ENCODE measurements at regions not wholly inside any gene's neighbourhood (a gene's known extent, or its start where the extent isn't known, plus 50 kb on each side); places are given as distances from the start of the nearest gene placed in this dataset.

DNA sequence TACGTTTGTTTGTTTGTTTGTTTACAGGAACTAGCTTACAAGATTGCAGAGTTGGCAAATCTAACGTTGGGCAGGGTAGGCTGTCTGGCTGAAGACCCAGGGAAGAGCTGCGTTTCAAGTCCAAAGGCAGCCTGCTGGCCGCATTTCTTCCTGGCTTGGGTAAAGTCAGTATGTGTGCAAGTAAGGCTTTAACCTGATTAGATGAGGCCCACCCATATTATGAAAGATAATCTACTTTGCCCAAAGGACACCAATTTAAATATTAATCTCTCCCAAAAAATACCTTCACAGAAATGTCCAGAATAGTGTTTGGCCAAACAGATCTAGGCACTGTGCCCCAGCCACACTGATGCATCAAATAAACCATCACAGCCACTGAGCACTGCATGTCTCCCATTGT is 228.9 kb upstream of the HABP2 start:
- TF ChIP-seq CTCF (IDR thresholded peaks at IDR 0.05) = no peak
- H3K9me3 ChIP-seq = no peaks in the 10 kb centered on the region
- H3K27me3 ChIP-seq (replicated peaks; ENCODE audit: insufficient read depth) = no peaks in the 10 kb centered on the region
- no peak for ATAC-seq (ENCODE audit: insufficient number of reproducible peaks, low FRiP score, low read depth)
- H3K36me3 ChIP-seq = no peaks in the 10 kb centered on the region
- H3K4me1 ChIP-seq (ENCODE audit: control insufficient read depth in 1 of 2, low read depth in 2 of 2) = peaks cover 10 to 19% of the 10 kb centered on the region in 2 donors
- no peak overlapping the region for H3K27ac ChIP-seq
- DNase-seq (ENCODE audit: low spot score) = no peak
- H3K4me3 ChIP-seq = no peak overlapping the region

- ATAC-seq (ENCODE audit: insufficient number of reproducible peaks, low FRiP score, low read depth) (peak; percentile 63), DNase-seq (ENCODE audit: low spot score) (peak; percentile 80)
- H3K27me3 ChIP-seq (replicated peaks; ENCODE audit: insufficient read depth) = no peaks in the 10 kb centered on the region
- H3K36me3 ChIP-seq = no peaks in the 10 kb centered on the region
- peak; percentile 23 for TF ChIP-seq CTCF (IDR thresholded peaks at IDR 0.05)
- peaks cover 10 to 19% of the 10 kb centered on the region in 2 donors for H3K4me1 ChIP-seq (ENCODE audit: control insufficient read depth in 1 of 2, low read depth in 2 of 2)
- H3K9me3 ChIP-seq = no peaks in the 10 kb centered on the region
- peak overlapping the region; percentile 22 to 50 for H3K27ac ChIP-seq
- H3K4me3 ChIP-seq = no peak overlapping the region
Observed at GRCh38 chr10:113326160-113327111, 226.4 kb upstream of the HABP2 start.

- no peaks in the 10 kb centered on the region for H3K9me3 ChIP-seq
- no peak for TF ChIP-seq CTCF (IDR thresholded peaks at IDR 0.05)
- no peaks in the 10 kb centered on the region for H3K27me3 ChIP-seq (replicated peaks; ENCODE audit: insufficient read depth)
- ATAC-seq (ENCODE audit: insufficient number of reproducible peaks, low FRiP score, low read depth) = no peak
- H3K4me1 ChIP-seq (ENCODE audit: control insufficient read depth in 1 of 2, low read depth in 2 of 2) = peaks cover 10 to 19% of the 10 kb centered on the region in 2 donors
- DNase-seq (ENCODE audit: low spot score) = no peak
- H3K4me3 ChIP-seq = no peak overlapping the region
- no peak overlapping the region for H3K27ac ChIP-seq
- no peaks in the 10 kb centered on the region for H3K36me3 ChIP-seq
Observed at GRCh38 chr10:113329121-113329596, 223.7 kb upstream of the HABP2 start.

GRCh38 chr10:113331961-113332360 is 220.9 kb upstream of the HABP2 start:
- ATAC-seq (ENCODE audit: insufficient number of reproducible peaks, low FRiP score, low read depth) = no peak
- Histone ChIP-seq H3K4me3 (no peak overlapping the region), H3K27ac (no peak overlapping the region), H3K27me3 (replicated peaks; ENCODE audit: insufficient read depth) (no peaks in the 10 kb centered on the region), H3K9me3 (no peaks in the 10 kb centered on the region), H3K4me1 (ENCODE audit: control insufficient read depth in 1 of 2, low read depth in 2 of 2) (peaks cover 0 to 3% of the 10 kb centered on the region in 2 donors), H3K36me3 (no peaks in the 10 kb centered on the region)
- no peak for TF ChIP-seq CTCF (IDR thresholded peaks at IDR 0.05)
- no peak for DNase-seq (ENCODE audit: low spot score)

DNA sequence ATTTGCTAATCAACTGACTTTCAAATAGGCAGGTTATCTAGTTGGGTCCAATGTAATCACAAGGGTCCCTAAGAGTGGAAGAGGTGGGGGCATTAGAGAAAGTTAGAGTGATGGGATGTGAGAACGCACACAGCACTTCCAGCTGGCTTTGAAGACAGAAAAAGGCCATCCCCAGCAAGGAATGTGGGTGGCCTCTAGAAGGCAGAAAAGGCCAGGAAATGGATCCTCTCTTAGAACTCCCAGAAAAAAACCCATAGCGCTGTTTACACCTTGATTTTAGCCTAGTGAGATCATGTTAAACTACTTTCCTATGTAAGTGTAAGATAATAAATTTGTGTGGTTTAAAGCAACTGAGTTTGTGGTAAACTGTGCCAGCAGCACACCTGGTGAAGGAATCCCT is 219.5 kb upstream of the HABP2 start:
- no peak for TF ChIP-seq CTCF (IDR thresholded peaks at IDR 0.05)
- Histone ChIP-seq H3K27me3 (replicated peaks; ENCODE audit: insufficient read depth) (no peaks in the 10 kb centered on the region), H3K4me3 (no peak overlapping the region), H3K36me3 (no peaks in the 10 kb centered on the region), H3K4me1 (ENCODE audit: control insufficient read depth in 1 of 2, low read depth in 2 of 2) (no peaks in the 10 kb centered on the region), H3K27ac (no peak overlapping the region), H3K9me3 (no peaks in the 10 kb centered on the region)
- ATAC-seq (ENCODE audit: insufficient number of reproducible peaks, low FRiP score, low read depth) (no peak), DNase-seq (ENCODE audit: low spot score) (no peak)
